ENCODE measurements at regions not wholly inside any gene's neighbourhood (a gene's known extent, or its start where the extent isn't known, plus 50 kb on each side); places are given as distances from the start of the nearest gene placed in this dataset.

DNA sequence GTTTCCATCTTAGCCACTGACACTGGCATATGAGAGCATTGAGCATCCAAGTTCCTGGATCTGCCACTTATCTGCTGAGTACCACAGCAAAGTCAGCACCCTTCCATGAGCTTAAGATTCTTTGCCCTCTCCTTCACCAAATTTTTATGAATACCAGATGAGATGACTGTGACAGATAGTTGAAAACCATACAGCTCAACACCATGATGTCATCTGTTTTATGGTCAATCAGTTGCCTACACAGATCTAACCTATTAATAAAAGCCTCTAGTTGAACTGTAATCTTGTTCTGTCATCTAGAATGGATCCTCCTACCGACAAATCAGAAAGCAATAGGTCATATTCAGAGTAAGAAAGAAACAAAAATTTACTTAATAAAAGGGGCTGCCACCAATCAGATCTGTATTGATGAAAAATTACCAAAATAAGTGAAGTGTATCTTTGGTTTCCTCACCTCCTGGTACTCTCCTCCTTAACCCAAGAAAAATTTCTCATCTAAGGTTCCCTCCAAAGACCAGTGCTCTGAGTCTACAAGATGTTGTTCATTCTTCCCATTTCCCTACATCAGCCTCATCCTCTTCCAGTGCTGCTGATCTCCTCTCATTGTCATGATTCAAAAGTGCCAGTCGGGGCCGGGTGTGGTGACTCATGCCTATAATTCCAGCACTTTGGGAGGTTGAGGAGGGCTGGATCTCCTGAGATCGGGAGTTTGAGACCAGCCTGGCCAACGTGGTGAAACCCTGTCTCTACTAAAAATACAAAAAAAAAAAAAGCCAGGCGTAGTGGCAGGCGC lies 138.8 kb upstream of the CTTNBP2NL start:
- no peak overlapping the region for H3K27ac ChIP-seq
- H3K4me1 ChIP-seq, result no peaks in the 10 kb centered on the region
- 77% methylated on average over 7 of the region's 7 CpGs for WGBS

DNA sequence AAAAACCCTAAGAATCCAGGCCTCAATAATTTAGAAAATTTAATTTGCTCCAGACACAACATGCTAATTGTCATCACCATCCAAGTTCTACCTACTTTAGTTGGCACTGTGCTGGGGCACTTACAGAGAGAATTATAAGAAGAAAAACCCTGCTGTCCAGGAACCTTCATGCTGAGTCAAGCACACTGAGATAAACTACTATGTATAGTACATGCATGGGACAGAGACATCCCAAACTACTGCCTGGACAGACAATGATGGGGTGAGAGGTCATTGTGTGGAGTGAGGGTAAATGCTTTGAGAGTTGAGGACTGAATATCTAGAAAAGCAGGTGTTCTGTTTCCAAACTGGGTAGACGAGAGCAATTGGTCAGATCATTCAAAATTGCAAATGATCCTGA lies 135.3 kb upstream of the CTTNBP2NL start:
- no peak for DNase-seq (ENCODE audit: low spot score in 2 of 2)
- TF ChIP-seq POLR2A (IDR thresholded peaks at IDR 0.05), result no peak
- TF ChIP-seq POLR2AphosphoS5 (IDR thresholded peaks at IDR 0.05), result no peak
- TF ChIP-seq, protein P1, sequence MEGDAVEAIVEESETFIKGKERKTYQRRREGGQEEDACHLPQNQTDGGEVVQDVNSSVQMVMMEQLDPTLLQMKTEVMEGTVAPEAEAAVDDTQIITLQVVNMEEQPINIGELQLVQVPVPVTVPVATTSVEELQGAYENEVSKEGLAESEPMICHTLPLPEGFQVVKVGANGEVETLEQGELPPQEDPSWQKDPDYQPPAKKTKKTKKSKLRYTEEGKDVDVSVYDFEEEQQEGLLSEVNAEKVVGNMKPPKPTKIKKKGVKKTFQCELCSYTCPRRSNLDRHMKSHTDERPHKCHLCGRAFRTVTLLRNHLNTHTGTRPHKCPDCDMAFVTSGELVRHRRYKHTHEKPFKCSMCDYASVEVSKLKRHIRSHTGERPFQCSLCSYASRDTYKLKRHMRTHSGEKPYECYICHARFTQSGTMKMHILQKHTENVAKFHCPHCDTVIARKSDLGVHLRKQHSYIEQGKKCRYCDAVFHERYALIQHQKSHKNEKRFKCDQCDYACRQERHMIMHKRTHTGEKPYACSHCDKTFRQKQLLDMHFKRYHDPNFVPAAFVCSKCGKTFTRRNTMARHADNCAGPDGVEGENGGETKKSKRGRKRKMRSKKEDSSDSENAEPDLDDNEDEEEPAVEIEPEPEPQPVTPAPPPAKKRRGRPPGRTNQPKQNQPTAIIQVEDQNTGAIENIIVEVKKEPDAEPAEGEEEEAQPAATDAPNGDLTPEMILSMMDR (IDR thresholded peaks at IDR 0.05), result no peak
- TF ChIP-seq EP300 (IDR thresholded peaks at IDR 0.05), result no peak
- Histone ChIP-seq H3K36me3 (no peaks in the 10 kb centered on the region), H3K9me3 (no peaks in the 10 kb centered on the region), H3K27me3 (no peaks in the 10 kb centered on the region), H3K4me1 (peaks cover 6% of the 10 kb centered on the region), H3K4me3 (no peak overlapping the region), H3K27ac (no peak overlapping the region)
- WGBS, result 81% methylated on average over 1 of the region's 1 CpG

More for the DNA sequence above, 138.8 kb upstream of the CTTNBP2NL start:
- DNase-seq (ENCODE audit: low spot score in 2 of 2), result no peak
- TF ChIP-seq POLR2A (IDR thresholded peaks at IDR 0.05) (no peak), POLR2AphosphoS5 (IDR thresholded peaks at IDR 0.05) (no peak), EP300 (IDR thresholded peaks at IDR 0.05) (no peak)
- TF ChIP-seq, protein P1 (IDR thresholded peaks at IDR 0.05), result no peak
- no peaks in the 10 kb centered on the region for H3K27me3 ChIP-seq
- no peaks in the 10 kb centered on the region for H3K9me3 ChIP-seq
- H3K4me3 ChIP-seq, result no peak overlapping the region
- H3K36me3 ChIP-seq, result no peaks in the 10 kb centered on the region

DNA sequence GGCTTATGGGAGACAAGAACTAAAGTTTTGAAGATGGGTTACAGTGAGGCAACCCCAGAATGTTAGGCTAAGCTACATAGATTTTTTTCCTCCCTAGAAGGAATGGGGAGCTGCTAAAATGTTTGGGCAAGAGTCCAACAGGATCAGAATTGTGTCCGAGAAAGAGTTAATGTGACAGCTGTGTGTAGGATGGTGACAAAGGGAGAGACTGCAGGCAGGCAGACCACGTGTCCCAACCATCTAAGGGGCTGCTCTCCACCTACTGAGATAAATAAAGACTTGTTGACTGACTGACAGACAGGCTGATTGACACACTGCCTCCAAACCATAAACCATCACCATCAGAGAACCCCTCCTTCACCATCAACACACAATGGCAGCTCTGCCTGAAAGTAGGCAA lies 133.7 kb upstream of the CTTNBP2NL start:
- 70% methylated on average over 2 of the region's 2 CpGs for WGBS
- Histone ChIP-seq H3K4me3 (no peak overlapping the region), H3K9me3 (no peaks in the 10 kb centered on the region), H3K4me1 (peaks cover 6% of the 10 kb centered on the region), H3K27me3 (no peaks in the 10 kb centered on the region), H3K36me3 (no peaks in the 10 kb centered on the region), H3K27ac (no peak overlapping the region)
- no peak for DNase-seq (ENCODE audit: low spot score in 2 of 2)
- no peak for TF ChIP-seq POLR2AphosphoS5 (IDR thresholded peaks at IDR 0.05)
- no peak for TF ChIP-seq POLR2A (IDR thresholded peaks at IDR 0.05)
- TF ChIP-seq EP300 (IDR thresholded peaks at IDR 0.05), result no peak
- TF ChIP-seq, protein P1 (IDR thresholded peaks at IDR 0.05), result no peak

DNA sequence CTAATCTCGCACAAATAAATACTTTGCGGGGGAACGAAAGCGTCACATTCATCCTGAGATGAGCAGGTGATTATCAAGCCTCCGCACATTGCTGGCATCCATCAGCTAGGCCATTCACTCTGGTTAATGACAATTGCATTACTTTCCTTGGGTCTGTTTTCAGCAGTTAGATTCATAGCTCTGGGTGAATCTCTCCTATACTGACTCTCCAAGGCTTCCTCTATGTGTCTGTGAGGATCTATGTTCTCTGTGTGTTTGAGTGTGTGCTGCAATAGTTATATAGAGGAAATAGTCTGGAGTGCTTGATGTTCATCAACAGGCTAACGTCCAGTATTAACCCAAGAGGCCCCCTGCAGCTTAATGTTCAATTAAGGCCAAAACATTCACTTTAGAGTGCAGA lies 133.0 kb upstream of the CTTNBP2NL start:
- Histone ChIP-seq H3K4me1 (peaks cover 12% of the 10 kb centered on the region), H3K36me3 (no peaks in the 10 kb centered on the region), H3K4me3 (no peak overlapping the region), H3K27me3 (no peaks in the 10 kb centered on the region), H3K9me3 (no peaks in the 10 kb centered on the region), H3K27ac (no peak overlapping the region)
- DNase-seq (ENCODE audit: low spot score in 2 of 2), result no peak
- 91% methylated on average over 6 of the region's 6 CpGs for WGBS
- no peak for TF ChIP-seq POLR2AphosphoS5 (IDR thresholded peaks at IDR 0.05)
- no peak for TF ChIP-seq POLR2A (IDR thresholded peaks at IDR 0.05)
- TF ChIP-seq, protein P1 (IDR thresholded peaks at IDR 0.05), result no peak
- no peak for TF ChIP-seq EP300 (IDR thresholded peaks at IDR 0.05)

DNA sequence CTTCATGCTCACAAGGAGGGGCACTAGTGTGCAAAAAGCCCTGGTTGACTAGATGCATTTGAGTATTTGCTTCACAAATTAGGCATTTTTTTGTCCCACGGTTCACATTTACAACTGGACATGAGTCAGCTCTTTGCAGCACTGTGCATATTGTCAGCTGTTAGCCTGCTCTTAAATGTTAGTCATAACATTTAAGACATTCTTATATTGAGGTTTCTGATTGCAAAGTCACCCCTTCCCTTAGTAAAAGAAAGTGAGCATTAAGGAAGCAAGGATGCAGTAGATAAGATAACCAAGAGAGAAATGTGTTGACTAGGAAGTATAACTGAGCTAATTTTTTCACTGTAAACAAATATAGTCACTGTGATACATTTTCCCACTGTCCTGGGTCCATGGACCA lies 132.6 kb upstream of the CTTNBP2NL start:
- TF ChIP-seq EP300 (IDR thresholded peaks at IDR 0.05), result no peak
- TF ChIP-seq, protein P1 (IDR thresholded peaks at IDR 0.05), result no peak
- no peak for TF ChIP-seq POLR2AphosphoS5 (IDR thresholded peaks at IDR 0.05)
- no peak for TF ChIP-seq POLR2A (IDR thresholded peaks at IDR 0.05)
- 40% methylated on average over 1 of the region's 1 CpG for WGBS
- no peak overlapping the region for H3K27ac ChIP-seq

More for the DNA sequence above, 132.6 kb upstream of the CTTNBP2NL start:
- H3K4me1 ChIP-seq, result peaks cover 16% of the 10 kb centered on the region
- no peak overlapping the region for H3K4me3 ChIP-seq
- no peaks in the 10 kb centered on the region for H3K27me3 ChIP-seq
- no peak for DNase-seq (ENCODE audit: low spot score in 2 of 2)
- no peaks in the 10 kb centered on the region for H3K36me3 ChIP-seq
- no peaks in the 10 kb centered on the region for H3K9me3 ChIP-seq

Data from suprapubic skin (tissue), 4 donors.